HepG2 (cell line): ENCODE measurements at regions not wholly inside any gene's neighbourhood (a gene's known extent, or its start where the extent isn't known, plus 50 kb on each side); places are given as distances from the start of the nearest gene placed in this dataset.

Experiments used
- ATAC-seq: fragments of 200-7000 bp; cut with Tn5 transposase; 3 replicates; pipeline ENCODE4 v1.9.1; 2020; ENCODE audit warnings: mild to moderate bottlenecking, moderate library complexity
- BruUV-seq: library from RNA; stranded (reverse); fragments of 400-500 nt; replicated peaks from 2 replicates; lab custom pipeline; 2021; lab: Mats Ljungman, UMichigan
- CTCF ChIA-PET: fragments of 300-600 bp; formaldehyde crosslinking; extraction: SDS; loops from one replicate; lab custom pipeline; 2021; ENCODE audit warnings: low total read pairs, inconsistent platforms, low intra/inter-chr PET ratio; lab: Yijun Ruan, JAX
- POLR2A ChIA-PET: fragments of 350-600 bp; sonication (Branson Sonifier 250); formaldehyde crosslinking; loops from one replicate; lab custom pipeline; 2020; ENCODE audit warnings: antibody characterized with exemption, inconsistent platforms; lab: Yijun Ruan, JAX
- DNase-seq: peaks from one replicate; pipeline ENCODE4 v3.0.0-alpha.2; 2015; ENCODE audit warnings: low spot score
- FAIRE-seq: peaks from 3 replicates; lab custom pipeline; 2011; peaks lifted over from hg19 to GRCh38; lab: Jason Lieb, UNC
- H2AFZ ChIP-seq: one replicate; pipeline ENCODE4 v1.6.1; 2011; ENCODE audit warnings: low read length, inconsistent platforms
- H3K27ac ChIP-seq: fragments of 300-600 bp; 3 replicates; pipeline ENCODE4 v1.8.0; 2011; ENCODE audit warnings: mixed run types, mild to moderate bottlenecking, mixed read lengths, low read length, inconsistent platforms; ENCODE audit not compliant: insufficient read depth; ENCODE audit errors: extremely low read length
- H3K27me3 ChIP-seq, 2 experiments: fragments of 200-600 bp in 1 of 2; 2 replicates in 1 of 2; 3 replicates in 1 of 2; pipeline versions ENCODE4 v1.6.0 to v1.8.0; 2011; ENCODE audit warnings: low read length in 2 of 2, mild to moderate bottlenecking in 2 of 2, moderate library complexity in 2 of 2, inconsistent platforms in 1 of 2; ENCODE audit not compliant: insufficient read depth in 2 of 2, control insufficient read depth in 1 of 2
- H3K36me3 ChIP-seq, 2 experiments: fragments of 200-600 bp in 1 of 2; replicated peaks in 1 of 2; 2 replicates in 1 of 2; 3 replicates in 1 of 2; pipeline versions ENCODE4 v1.5.1 to v1.8.0; 2011; ENCODE audit warnings: low read length in 2 of 2, inconsistent platforms in 1 of 2; ENCODE audit not compliant: insufficient read depth in 2 of 2, control insufficient read depth in 1 of 2
- H3K4me1 ChIP-seq: 2 replicates; pipeline ENCODE4 v1.5.1; 2012; ENCODE audit warnings: low read length, inconsistent platforms; ENCODE audit not compliant: insufficient read depth
- H3K4me2 ChIP-seq: 2 replicates; pipeline ENCODE4 v1.6.0; 2011; ENCODE audit warnings: low read depth, low read length, inconsistent platforms
- H3K4me3 ChIP-seq, 3 experiments: fragments of 200-600 bp in 1 of 3; sonication (generic), shearing (Covaris generic) in 1 of 3; replicated peaks in 1 of 3; 2 replicates each; pipeline ENCODE4 v1.5.1; 2011 to 2016; ENCODE audit warnings: low read length in 3 of 3, inconsistent platforms in 2 of 3, low read depth in 2 of 3, mild to moderate bottlenecking in 2 of 3, control low read depth in 1 of 3, mixed read lengths in 1 of 3; ENCODE audit not compliant: insufficient read depth in 1 of 3
- H3K79me2 ChIP-seq: one replicate; pipeline ENCODE4 v1.6.1; 2011; ENCODE audit warnings: low read length, inconsistent platforms; ENCODE audit not compliant: insufficient read depth
- H3K9ac ChIP-seq: 2 replicates; pipeline ENCODE4 v1.6.0; 2011; ENCODE audit warnings: mild to moderate bottlenecking, low read depth, low read length, inconsistent platforms; ENCODE audit not compliant: insufficient read depth
- H3K9me3 ChIP-seq: 2 replicates; pipeline ENCODE4 v1.5.1; 2012; ENCODE audit warnings: mild to moderate bottlenecking, low read length
- H4K20me1 ChIP-seq: 2 replicates; pipeline ENCODE4 v1.6.0; 2011; ENCODE audit warnings: inconsistent platforms, mild to moderate bottlenecking, low read length, moderate library complexity; ENCODE audit not compliant: insufficient read depth
- CBFB ChIP-seq: sonication (generic); formaldehyde crosslinking; IDR thresholded peaks from 2 replicates; pipeline ENCODE4 v1.4.0; 2020; ENCODE audit warnings: missing genetic modification reagents
- ERF ChIP-seq: IDR thresholded peaks from 2 replicates; pipeline ENCODE4 v1.6.1; 2018; ENCODE audit warnings: missing biosample characterization, missing genetic modification reagents
- KDM3A ChIP-seq: IDR thresholded peaks from 2 replicates; pipeline ENCODE4 v1.6.1; 2018; ENCODE audit warnings: low read depth, missing compliant biosample characterization
- MAFG ChIP-seq: sonication (generic); formaldehyde crosslinking; IDR thresholded peaks from 2 replicates; pipeline ENCODE4 v1.5.1; 2020; ENCODE audit warnings: mild to moderate bottlenecking, missing genetic modification reagents
- RFX5 ChIP-seq: IDR thresholded peaks from 2 replicates; pipeline ENCODE4 v1.6.1; 2011; ENCODE audit warnings: low read depth, low read length, improper control_type of control experiment
- SRSF4 ChIP-seq: fragments of 200-400 bp; formaldehyde crosslinking; IDR thresholded peaks from one replicate; pipeline ENCODE4 v1.6.1; 2018; ENCODE audit warnings: mild to moderate bottlenecking, low read depth, low read length, moderate library complexity; ENCODE audit not compliant: poor library complexity, severe bottlenecking
- ZNF329 ChIP-seq: sonication (generic); formaldehyde crosslinking; IDR thresholded peaks from 2 replicates; pipeline ENCODE4 v1.9.0; 2021; ENCODE audit warnings: low read depth, mild to moderate bottlenecking, missing genetic modification reagents
- ZNF367 ChIP-seq: sonication (generic); formaldehyde crosslinking; IDR thresholded peaks from 2 replicates; pipeline ENCODE4 v1.4.0; 2020; ENCODE audit warnings: missing genetic modification reagents, borderline replicate concordance
- ZNF44 ChIP-seq: sonication (generic); formaldehyde crosslinking; IDR thresholded peaks from 2 replicates; pipeline ENCODE4 v1.5.1; 2020; ENCODE audit warnings: mild to moderate bottlenecking, missing genetic modification reagents
- ZNF543 ChIP-seq: sonication (generic); formaldehyde crosslinking; IDR thresholded peaks from 2 replicates; pipeline ENCODE4 v1.4.0; 2020; ENCODE audit warnings: mild to moderate bottlenecking, missing genetic modification reagents
- ZNF616 ChIP-seq: sonication (generic); formaldehyde crosslinking; IDR thresholded peaks from 2 replicates; pipeline ENCODE4 v1.5.0; 2020; ENCODE audit warnings: low read depth, mild to moderate bottlenecking, missing genetic modification reagents
- WGBS: methylation state at CpG from one replicate; pipeline ENCODE4 v1.1.6; 2017; ENCODE audit warnings: low lambda C conversion rate; 5-methylcytosine and 5-hydroxymethylcytosine counted together
- in situ Hi-C: cut with HindIII; loops from 2 replicates; pipeline ENCODE4 v1.10.0; 2017; ENCODE audit warnings: low pct_unique_long_range_greater_than_20kb; ENCODE audit not compliant: extremely low pct_ligation_motif_present
- intact Hi-C: fragments of 100-400 bp; cut with micrococcal nuclease; formaldehyde crosslinking; loops from one replicate; pipeline ENCODE4 v1.10.0; 2022; ENCODE audit not compliant: unreplicated experiment
- TF ChIP-seq, protein P1 (sequence below): sonication (generic); formaldehyde crosslinking; IDR thresholded peaks from 2 replicates; pipeline ENCODE4 v1.4.0; 2020; ENCODE audit warnings: low read depth, mild to moderate bottlenecking, missing genetic modification reagents
- TF ChIP-seq, protein P2 (sequence below): sonication (generic); formaldehyde crosslinking; IDR thresholded peaks from 2 replicates; pipeline ENCODE4 v1.8.1; 2023; ENCODE audit warnings: missing genetic modification reagents, inconsistent platforms, borderline replicate concordance
- TF ChIP-seq, protein P3 (sequence below): sonication (generic); formaldehyde crosslinking; IDR thresholded peaks from 2 replicates; pipeline ENCODE4 v1.5.1; 2020; ENCODE audit warnings: mild to moderate bottlenecking, missing genetic modification reagents, moderate library complexity

- Histone ChIP-seq H3K4me2 (no peak overlapping the region), H3K27ac (no peak overlapping the region), H3K4me3 (no peak overlapping the region), H4K20me1 (no peaks in the 10 kb centered on the region), H3K27me3 (peaks cover 0 to 14% of the 10 kb centered on the region in 2 experiments; a peak in 1 of 5 replicates), H3K9me3 (no peaks in the 10 kb centered on the region), H2AFZ (no peak overlapping the region), H3K4me1 (no peaks in the 10 kb centered on the region), H3K79me2 (no peaks in the 10 kb centered on the region), H3K9ac (no peak overlapping the region), H3K36me3 (no peaks in the 10 kb centered on the region)
- in situ Hi-C loops (no loop called here), intact Hi-C loops (no loop called here)
- CTCF ChIA-PET, result no interaction called here
- DNase-seq (no peak), FAIRE-seq (no peak), ATAC-seq (no peak)
- no TSS peak for BruUV-seq
- TF ChIP-seq ZNF616 (no peak), ZNF543 (no peak), ZNF329 (CRISPR knock-in tag) (no peak), ZNF44 (CRISPR knock-in tag) (no peak), SRSF4 (no peak), KDM3A (CRISPR knock-in tag) (no peak), MAFG (CRISPR knock-in tag) (no peak), ZNF367 (CRISPR knock-in tag) (no peak), CBFB (CRISPR knock-in tag) (no peak), ERF (CRISPR knock-in tag) (no peak), RFX5 (no peak)
- TF ChIP-seq, protein P1, sequence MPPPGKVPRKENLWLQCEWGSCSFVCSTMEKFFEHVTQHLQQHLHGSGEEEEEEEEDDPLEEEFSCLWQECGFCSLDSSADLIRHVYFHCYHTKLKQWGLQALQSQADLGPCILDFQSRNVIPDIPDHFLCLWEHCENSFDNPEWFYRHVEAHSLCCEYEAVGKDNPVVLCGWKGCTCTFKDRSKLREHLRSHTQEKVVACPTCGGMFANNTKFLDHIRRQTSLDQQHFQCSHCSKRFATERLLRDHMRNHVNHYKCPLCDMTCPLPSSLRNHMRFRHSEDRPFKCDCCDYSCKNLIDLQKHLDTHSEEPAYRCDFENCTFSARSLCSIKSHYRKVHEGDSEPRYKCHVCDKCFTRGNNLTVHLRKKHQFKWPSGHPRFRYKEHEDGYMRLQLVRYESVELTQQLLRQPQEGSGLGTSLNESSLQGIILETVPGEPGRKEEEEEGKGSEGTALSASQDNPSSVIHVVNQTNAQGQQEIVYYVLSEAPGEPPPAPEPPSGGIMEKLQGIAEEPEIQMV (CRISPR knock-in tag), result no peak
- TF ChIP-seq, protein P2, sequence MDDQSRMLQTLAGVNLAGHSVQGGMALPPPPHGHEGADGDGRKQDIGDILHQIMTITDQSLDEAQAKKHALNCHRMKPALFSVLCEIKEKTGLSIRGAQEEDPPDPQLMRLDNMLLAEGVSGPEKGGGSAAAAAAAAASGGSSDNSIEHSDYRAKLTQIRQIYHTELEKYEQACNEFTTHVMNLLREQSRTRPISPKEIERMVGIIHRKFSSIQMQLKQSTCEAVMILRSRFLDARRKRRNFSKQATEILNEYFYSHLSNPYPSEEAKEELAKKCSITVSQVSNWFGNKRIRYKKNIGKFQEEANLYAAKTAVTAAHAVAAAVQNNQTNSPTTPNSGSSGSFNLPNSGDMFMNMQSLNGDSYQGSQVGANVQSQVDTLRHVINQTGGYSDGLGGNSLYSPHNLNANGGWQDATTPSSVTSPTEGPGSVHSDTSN (CRISPR knock-in tag), result no peak
- TF ChIP-seq, protein P3, sequence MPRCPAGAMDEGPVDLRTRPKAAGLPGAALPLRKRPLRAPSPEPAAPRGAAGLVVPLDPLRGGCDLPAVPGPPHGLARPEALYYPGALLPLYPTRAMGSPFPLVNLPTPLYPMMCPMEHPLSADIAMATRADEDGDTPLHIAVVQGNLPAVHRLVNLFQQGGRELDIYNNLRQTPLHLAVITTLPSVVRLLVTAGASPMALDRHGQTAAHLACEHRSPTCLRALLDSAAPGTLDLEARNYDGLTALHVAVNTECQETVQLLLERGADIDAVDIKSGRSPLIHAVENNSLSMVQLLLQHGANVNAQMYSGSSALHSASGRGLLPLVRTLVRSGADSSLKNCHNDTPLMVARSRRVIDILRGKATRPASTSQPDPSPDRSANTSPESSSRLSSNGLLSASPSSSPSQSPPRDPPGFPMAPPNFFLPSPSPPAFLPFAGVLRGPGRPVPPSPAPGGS (CRISPR knock-in tag), result no peak
- POLR2A ChIA-PET, result no interaction called here
- WGBS, result 10% methylated on average over 4 of the region's 6 CpGs
Observed at GRCh38 chr9:89935115-89935514, 330.3 kb downstream of the GADD45G start.
